HL-60 (cell line): ENCODE measurements at regions not wholly inside any gene's neighbourhood (a gene's known extent, or its start where the extent isn't known, plus 50 kb on each side); places are given as distances from the start of the nearest gene placed in this dataset.

Source experiments
- DNase-seq, 2 experiments: peaks; one replicate each; pipeline ENCODE4 v3.0.0-alpha.2; 2010 to 2020; ENCODE audit warnings: low read depth in 1 of 2, low spot score in 1 of 2
- H3K27ac ChIP-seq: fragments of 250-450 bp; sonication (Bioruptor Pico); replicated peaks from 2 replicates; pipeline ENCODE4 v1.5.1; 2020; ENCODE audit warnings: mild to moderate bottlenecking, moderate library complexity
- H3K27me3 ChIP-seq: fragments of 250-450 bp; sonication (Bioruptor Pico); 2 replicates; pipeline ENCODE4 v1.5.1; 2021; ENCODE audit warnings: mild to moderate bottlenecking, moderate library complexity; ENCODE audit not compliant: insufficient read depth, poor library complexity, severe bottlenecking
- H3K4me3 ChIP-seq: replicated peaks from 2 replicates; pipeline ENCODE4 v1.5.1; 2011; ENCODE audit warnings: mild to moderate bottlenecking, control low read depth, low read length; ENCODE audit not compliant: insufficient read depth
- CTCF ChIP-seq: IDR thresholded peaks from one replicate; pipeline ENCODE4 v1.5.1; 2011; ENCODE audit warnings: low read length, control low read depth, inconsistent platforms; ENCODE audit not compliant: insufficient read depth
- GABPA ChIP-seq: IDR thresholded peaks from 2 replicates; pipeline ENCODE4 v1.6.1; 2012; ENCODE audit warnings: low read depth
- POLR2AphosphoS5 ChIP-seq: IDR thresholded peaks from 2 replicates; pipeline ENCODE4 v1.6.1; 2012; ENCODE audit warnings: low read depth
- SPI1 ChIP-seq: IDR thresholded peaks from 2 replicates; pipeline ENCODE4 v1.6.1; 2012; ENCODE audit warnings: low read depth, mild to moderate bottlenecking, borderline replicate concordance
- TF ChIP-seq, protein P1 (sequence below): IDR thresholded peaks from 2 replicates; pipeline ENCODE4 v1.6.1; 2012; ENCODE audit warnings: low read depth; ENCODE audit not compliant: insufficient replicate concordance

GRCh38 chr22:27499121-27499520, 302.4 kb downstream of the MN1 start:
- Histone ChIP-seq H3K27ac (no peak overlapping the region), H3K27me3 (no peaks in the 10 kb centered on the region), H3K4me3 (no peak overlapping the region)
- no peak for DNase-seq
- TF ChIP-seq, protein P1, sequence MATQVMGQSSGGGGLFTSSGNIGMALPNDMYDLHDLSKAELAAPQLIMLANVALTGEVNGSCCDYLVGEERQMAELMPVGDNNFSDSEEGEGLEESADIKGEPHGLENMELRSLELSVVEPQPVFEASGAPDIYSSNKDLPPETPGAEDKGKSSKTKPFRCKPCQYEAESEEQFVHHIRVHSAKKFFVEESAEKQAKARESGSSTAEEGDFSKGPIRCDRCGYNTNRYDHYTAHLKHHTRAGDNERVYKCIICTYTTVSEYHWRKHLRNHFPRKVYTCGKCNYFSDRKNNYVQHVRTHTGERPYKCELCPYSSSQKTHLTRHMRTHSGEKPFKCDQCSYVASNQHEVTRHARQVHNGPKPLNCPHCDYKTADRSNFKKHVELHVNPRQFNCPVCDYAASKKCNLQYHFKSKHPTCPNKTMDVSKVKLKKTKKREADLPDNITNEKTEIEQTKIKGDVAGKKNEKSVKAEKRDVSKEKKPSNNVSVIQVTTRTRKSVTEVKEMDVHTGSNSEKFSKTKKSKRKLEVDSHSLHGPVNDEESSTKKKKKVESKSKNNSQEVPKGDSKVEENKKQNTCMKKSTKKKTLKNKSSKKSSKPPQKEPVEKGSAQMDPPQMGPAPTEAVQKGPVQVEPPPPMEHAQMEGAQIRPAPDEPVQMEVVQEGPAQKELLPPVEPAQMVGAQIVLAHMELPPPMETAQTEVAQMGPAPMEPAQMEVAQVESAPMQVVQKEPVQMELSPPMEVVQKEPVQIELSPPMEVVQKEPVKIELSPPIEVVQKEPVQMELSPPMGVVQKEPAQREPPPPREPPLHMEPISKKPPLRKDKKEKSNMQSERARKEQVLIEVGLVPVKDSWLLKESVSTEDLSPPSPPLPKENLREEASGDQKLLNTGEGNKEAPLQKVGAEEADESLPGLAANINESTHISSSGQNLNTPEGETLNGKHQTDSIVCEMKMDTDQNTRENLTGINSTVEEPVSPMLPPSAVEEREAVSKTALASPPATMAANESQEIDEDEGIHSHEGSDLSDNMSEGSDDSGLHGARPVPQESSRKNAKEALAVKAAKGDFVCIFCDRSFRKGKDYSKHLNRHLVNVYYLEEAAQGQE = no peak
- TF ChIP-seq GABPA = no peak
- no peak for TF ChIP-seq SPI1
- no peak for TF ChIP-seq CTCF
- no peak for TF ChIP-seq POLR2AphosphoS5

DNA sequence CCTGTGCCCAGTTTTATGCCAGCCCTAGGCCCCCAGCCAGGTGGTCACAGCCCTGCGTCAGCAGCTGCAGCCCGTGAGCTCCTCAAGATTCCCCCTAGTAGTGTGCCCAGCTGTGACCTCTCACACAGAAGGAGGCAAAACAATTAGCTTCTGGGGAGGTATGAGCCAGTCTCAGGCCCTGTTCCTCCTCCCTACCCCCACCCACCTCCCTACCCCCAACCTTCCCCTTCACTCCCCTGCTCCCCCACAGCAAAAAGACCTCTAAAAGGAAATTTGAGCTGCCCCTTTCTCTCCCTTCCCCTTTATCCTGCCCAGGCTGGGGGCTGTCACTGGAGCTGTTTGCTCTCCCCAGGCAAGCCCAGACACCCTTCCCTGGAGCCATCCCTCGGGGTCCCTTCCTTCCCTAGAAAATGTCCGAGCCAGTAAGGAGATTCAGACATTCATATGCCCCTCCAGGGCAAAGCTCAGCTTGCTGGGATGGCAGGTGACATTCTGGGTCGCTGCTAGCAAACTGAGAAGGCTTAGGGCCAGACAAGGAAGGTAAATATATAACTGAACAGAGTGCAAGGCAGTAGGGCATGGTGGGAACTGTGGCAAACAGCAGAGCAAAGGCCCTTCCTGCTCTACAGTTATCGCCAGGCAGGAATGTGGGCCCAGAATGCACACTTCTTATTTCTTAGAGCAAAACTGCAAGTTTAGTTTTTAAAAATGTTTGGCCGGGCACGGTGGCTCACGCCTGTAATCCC, 300.2 kb downstream of the MN1 start:
- DNase-seq = no peak
- Histone ChIP-seq H3K27ac (no peak overlapping the region), H3K27me3 (no peaks in the 10 kb centered on the region), H3K4me3 (no peak overlapping the region)
- no peak for TF ChIP-seq CTCF
- TF ChIP-seq GABPA = no peak
- TF ChIP-seq POLR2AphosphoS5 = no peak
- no peak for TF ChIP-seq SPI1
- TF ChIP-seq, protein P1 = no peak

DNA sequence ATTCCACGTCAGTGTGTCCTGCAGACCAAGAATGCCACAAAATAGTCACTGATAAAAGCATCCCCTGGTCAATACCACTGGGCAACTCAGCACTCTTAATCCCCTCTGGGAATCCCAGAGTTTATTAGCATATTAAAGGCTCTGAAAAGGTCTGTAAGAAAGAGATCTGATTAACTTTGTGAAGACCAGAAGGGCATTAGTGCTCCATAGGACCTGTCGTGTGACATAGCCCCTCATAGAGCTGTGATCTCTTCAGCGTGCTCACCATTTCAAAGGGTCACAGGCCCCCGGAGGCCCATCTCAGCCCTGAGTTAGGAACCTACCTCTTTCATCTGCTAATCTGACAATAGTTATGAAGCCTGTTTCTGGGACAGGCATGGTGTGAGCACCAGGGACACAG, 299.2 kb downstream of the MN1 start:
- TF ChIP-seq POLR2AphosphoS5 = no peak
- TF ChIP-seq, protein P1 = no peak
- no peak for TF ChIP-seq SPI1
- TF ChIP-seq CTCF = no peak
- no peak for TF ChIP-seq GABPA
- Histone ChIP-seq H3K27ac (no peak overlapping the region), H3K27me3 (no peaks in the 10 kb centered on the region), H3K4me3 (no peak overlapping the region)
- DNase-seq = no peak
